ENCODE measurements at regions not wholly inside any gene's neighbourhood (a gene's known extent, or its start where the extent isn't known, plus 50 kb on each side); places are given as distances from the start of the nearest gene placed in this dataset.

GRCh38 chr2:16150456-16151280, 210.3 kb downstream of the MYCN start:
- TF ChIP-seq POLR2A (IDR thresholded peaks at IDR 0.05) (no peak), POLR2AphosphoS5 (IDR thresholded peaks at IDR 0.05) (no peak), CTCF (IDR thresholded peaks at IDR 0.05) (no peak), EP300 (IDR thresholded peaks at IDR 0.05) (no peak)

Measured in gastroesophageal sphincter (tissue), 3 donors.